ENCODE measurements at regions not wholly inside any gene's neighbourhood (a gene's known extent, or its start where the extent isn't known, plus 50 kb on each side); places are given as distances from the start of the nearest gene placed in this dataset.
A peak's percentile ranks its signal among the peaks of the same experiment; 100 is the strongest.

- DNase-seq (ENCODE audit: low spot score): no peak
These were observed 342.1 kb downstream of the NR2F2 start for GRCh38 chr15:96672629-96673028.

DNA sequence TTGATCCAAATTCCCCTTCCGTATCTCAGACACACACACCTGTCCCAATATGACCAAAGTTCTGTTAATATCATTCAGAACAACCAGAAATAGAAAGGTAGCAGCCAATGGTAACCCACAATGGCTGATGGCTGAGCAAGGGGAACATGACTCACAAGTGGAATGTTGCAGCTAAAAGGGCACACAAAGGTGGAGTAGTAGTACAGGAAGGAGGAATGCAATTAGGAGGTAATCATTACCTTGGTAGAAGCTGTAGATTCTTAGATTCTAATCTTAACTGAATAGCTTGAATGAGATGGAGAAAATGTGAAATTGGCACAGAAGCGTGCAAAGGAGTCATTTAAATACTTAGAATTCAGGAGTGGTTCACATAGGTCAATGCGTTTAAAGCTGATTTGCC, 347.9 kb downstream of the NR2F2 start:
- DNase-seq (ENCODE audit: low spot score): no peak

DNA sequence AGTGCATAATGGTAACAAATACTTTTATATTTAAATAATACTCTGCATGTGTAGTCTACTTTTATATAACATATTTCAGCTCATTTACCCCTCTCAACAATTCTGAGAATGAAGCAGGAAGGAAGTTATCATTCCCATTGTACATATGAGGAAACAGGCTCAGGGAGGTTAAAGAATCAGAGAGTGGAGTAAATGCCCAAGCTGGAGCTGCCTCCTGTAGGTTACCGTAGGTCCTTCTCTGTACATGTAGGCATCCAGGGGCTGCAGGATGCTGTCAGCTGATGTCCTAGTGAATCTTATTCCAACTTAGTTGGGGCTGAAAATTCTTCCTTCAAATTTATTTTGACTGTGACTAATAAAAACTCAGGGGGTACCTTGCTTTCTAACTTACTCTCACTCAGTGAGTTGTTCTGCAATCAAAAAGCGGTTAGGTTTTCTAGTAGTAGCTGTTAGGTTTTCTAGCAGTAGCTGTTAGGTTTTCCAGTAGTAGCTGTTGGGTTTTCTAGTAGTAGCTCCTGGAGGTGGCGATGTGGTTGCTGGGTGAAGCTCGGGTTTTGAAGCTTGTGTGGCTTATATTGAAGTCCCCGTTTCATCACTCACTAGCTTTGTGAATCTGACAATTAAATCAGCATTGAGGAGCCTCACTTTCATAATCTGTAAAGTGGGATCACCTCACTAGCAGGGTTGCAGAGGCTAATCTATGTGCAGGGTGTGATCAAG, 357.0 kb downstream of the NR2F2 start:
- no peak for DNase-seq (ENCODE audit: low spot score)

- DNase-seq (ENCODE audit: low spot score): no peak
These were observed 360.2 kb downstream of the NR2F2 start for GRCh38 chr15:96690733-96691132.

- no peak for DNase-seq (ENCODE audit: low spot score)
These were observed 362.3 kb downstream of the NR2F2 start for GRCh38 chr15:96692826-96693225.

DNA sequence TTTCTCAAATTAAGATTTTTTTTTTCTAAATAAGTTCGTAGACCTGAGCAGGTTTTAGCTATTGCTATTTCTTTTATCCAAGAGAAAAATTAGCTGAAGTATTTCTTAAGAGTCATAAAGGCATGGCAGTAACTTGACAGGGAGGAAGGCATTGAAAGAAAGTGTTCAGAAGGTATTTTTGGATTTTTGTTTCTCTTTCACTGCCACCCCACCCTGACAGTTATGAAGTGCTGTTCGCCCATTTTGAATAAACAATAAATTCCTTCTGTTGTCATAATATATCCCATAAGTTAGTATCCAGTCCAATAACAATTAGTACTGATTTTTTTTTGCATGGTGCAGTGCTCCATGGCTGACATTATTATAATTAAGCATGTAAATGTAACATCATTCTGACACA, 363.0 kb downstream of the NR2F2 start:
- DNase-seq (ENCODE audit: low spot score): no peak

DNA sequence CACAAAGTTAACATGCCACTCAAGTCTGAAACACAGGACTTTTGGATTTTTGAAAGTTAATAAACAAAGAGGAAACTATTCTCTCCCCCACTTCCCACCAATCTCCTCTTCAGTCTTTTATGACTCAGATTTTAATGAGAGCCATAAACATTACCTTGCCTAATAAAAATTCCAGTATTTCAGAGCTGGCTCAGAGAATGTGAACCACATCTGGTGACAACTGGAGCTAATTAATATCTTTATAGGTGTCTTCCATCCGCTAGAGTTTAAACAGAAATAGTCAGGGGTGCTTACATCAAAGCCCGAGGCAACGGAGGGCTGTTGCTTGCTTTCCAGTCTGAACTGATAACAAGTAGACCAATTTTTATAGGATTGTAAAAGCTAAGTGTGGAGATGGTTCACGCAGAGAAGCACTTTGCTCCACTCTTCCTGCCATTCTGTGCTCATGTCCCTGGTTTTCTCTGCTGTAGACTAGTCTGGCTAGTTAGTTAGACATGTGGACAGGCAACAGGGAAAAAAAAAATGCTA, 363.6 kb downstream of the NR2F2 start:
- DNase-seq (ENCODE audit: low spot score): peak; percentile 89

DNA sequence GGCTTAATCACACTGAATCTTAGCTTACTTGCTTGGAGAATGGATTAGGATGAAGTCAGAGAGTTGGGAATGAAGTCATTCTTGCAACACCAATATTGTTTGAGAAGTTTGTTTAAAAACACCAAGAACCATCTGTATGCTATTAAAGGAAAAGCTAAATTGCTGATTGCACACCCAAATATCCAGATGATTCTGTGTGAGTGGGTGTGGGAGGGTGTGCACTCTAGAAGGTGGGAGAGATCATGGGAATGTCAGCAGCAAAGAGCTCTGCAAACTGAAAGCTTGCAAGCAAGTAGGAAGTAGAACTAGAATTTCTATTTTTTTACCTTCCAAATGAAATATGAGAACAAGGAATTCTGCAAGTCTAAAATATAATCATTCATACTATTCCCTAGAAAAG, 364.9 kb downstream of the NR2F2 start:
- no peak for DNase-seq (ENCODE audit: low spot score)

DNA sequence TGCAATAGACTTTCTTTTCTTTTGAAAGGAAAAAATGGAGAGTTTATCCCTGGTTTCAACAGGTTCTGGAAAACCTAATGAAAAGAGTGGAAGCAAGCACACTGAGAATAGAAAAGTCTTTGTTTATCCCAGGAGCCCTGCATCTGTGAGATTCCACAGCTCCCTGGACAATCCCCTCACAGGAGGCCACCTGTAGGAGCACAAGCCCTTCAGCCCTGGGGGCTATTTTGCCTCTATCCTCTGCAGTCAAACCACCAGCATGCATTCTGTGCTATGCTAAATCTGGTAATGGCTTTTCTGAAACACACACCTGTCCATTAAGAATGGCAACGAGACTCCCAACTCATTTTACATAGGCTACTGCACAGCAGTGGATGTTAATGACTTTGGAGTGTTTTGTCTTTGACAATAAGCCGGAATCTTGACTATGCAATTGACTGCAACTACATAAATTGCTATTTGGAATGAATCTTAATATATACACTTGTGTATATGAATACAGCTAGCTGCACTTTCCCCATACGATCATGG, 369.4 kb downstream of the NR2F2 start:
- DNase-seq (ENCODE audit: low spot score): no peak

DNA sequence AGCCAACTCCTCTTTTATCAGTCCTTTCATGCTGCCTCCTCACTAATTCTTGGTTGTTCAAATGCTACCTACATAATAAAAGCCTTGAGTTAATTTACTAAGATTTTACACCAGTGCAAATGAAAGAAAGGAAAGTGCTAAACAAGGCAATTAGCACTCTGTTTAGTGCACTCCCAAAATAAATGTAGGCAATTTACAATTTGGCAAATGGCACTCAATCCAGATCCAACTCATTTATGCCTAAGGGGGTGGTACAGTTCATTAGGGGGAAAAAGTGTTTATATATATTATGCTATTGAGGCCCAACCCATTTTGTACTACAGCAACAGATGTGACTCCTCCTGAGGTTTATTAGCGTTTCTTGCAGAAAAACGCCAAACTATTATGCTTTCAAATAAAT, 370.1 kb downstream of the NR2F2 start:
- no peak for DNase-seq (ENCODE audit: low spot score)

DNA sequence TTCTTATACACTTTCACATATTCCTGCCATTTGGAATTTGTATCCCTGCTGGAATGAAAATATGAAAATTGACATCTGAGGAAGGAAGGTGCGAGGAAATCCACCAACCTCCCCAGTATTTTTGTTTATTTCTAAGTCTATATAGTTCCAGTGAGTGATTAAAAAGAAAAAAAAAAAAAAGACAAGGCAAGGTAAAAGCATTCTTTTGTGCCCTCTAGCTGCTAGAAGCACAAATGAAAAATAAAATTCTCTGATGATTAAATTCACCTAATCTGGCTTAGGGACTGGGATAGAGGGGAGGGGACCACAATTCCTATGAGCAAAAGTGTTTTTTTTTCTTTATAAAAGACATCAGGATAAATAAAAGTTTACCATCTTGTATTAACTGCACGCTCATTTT, 370.9 kb downstream of the NR2F2 start:
- DNase-seq (ENCODE audit: low spot score): no peak

- DNase-seq (ENCODE audit: low spot score): no peak
These were observed 371.4 kb downstream of the NR2F2 start for GRCh38 chr15:96701877-96702276.

- no peak for DNase-seq (ENCODE audit: low spot score)
These were observed 372.1 kb downstream of the NR2F2 start for GRCh38 chr15:96702589-96702988.

DNA sequence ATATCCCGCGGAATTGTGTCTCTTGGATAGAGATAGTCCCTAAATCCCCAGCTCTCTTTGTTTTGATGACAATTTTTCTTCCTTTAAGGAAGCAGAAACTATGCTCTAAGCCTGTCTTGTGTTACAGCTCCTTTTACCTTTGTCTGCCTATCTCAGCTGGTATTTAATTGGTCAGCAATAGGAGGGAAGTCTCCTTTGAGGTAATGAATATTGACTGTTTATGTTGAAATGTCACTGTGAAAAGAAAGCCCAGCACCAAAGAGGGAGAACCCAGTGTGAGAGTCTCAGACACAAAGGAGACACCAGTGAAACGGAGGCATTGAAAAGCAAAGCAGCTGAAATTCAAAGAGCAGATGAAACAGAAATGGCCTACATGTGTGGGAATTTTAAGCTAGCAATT, 372.6 kb downstream of the NR2F2 start:
- no peak for DNase-seq (ENCODE audit: low spot score)

DNA sequence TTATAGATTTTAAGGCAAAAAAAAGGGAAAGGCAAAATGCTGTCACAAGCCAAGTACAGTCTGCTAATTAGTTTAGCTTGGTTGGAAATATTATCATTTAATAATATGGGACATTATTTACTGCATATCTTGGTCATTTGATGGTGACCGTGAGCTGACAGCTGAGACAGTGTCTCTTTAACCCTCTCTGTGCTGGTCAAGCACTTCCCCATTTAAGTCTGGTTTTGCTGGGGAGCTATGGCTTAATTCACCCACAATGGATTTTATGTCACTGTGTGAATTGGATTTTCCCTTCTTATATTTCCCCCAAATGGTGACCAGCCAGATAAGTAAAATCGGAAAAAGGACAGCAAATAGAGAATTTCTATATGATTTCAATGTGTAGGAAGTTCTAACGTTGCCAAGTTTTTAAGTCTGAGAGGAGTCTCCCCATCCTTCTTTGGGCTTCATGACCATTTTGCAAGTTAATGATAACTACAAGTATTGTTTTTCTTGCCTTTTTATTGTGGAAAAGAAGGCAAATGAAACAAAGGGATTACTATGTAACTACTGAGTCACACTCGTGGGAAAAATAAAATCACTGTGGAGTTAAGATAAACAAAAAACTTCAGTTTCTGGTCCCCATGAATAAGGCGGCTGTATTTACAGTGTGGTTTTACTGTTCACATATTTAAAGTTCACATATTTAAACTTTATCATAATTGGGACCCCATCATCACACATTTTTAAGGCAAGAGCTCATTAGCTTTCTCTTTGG, 373.5 kb downstream of the NR2F2 start:
- no peak for DNase-seq (ENCODE audit: low spot score)

DNA sequence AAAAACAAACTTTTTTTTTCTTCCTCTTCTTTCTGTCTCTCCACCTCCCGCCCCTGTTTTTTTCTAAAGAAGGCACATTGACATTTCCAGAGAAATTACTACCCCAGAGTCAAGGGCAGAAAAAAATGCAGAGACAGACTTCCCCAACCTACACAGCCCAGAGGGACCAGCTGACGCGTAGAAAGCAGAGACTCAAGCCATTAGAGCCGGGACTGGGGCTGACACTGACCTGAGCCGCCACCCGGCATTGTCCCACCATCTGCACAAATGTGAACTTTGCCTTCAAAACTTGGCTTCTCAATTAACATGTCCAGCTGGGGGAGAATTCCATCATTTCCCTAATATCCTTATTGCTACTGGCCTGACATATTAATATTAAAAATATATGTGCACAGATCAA, 385.6 kb downstream of the NR2F2 start:
- no peak for DNase-seq (ENCODE audit: low spot score)

DNA sequence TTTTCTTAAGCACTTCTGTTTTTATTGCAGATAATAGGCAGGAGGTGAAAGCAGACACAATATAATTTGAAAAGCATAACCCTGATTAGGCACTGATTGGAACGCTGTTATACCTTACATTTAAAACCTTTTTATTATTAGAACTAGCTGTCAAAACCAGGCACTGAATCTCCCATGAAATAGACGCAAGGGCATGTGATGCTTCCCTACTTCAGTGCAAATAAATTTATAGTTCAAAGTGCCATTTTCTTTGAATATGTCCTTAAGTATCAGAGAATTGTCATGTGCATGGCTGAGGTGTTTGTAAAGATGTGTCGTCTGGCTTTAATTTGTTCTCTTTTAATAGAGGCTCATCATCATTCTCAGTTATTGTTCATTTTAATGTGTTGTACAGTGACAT, 386.0 kb downstream of the NR2F2 start:
- DNase-seq (ENCODE audit: low spot score): no peak

DNA sequence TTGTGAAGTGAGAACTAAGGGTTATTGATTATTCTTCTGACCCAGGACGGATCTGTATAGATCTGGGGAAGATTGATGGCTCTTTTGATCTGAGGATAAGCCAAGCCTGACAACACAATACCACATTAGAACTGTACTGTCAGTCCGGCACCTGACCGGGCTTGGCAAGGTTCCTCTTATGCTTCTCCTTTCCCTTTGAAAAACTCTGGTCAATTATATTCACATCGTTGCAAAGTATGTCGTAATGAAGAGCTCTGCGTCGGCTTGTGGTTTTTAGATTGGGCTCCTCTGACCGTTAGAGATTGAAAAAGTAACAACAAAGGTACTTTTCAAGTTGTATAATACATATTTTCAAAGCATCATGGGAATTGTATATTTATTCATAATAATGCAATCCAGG, 389.8 kb downstream of the NR2F2 start:
- DNase-seq (ENCODE audit: low spot score): no peak

- no peak for DNase-seq (ENCODE audit: low spot score)
These were observed 390.2 kb downstream of the NR2F2 start for GRCh38 chr15:96720656-96721055.

- DNase-seq (ENCODE audit: low spot score): no peak
These were observed 398.1 kb downstream of the NR2F2 start for GRCh38 chr15:96728591-96728990.

DNA sequence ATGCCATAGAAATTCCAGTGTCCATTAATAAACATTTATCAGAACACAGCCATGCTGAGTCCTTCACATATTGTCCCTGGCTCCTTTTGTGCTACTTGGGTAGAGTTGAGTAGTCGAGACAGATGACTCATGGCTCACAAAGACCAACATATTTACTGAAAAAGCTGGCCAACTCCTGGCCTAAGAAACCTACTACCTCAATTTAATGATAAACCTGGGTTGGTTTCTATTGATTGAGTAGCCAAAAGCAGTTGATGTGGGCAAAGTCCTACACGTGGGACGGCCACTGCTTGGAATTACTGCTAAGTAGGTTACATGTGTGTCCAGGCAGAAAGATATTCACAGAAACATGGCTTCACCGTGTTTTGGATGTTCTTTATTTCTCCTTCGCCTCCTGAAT, 402.2 kb downstream of the NR2F2 start:
- DNase-seq (ENCODE audit: low spot score): no peak

- no peak for DNase-seq (ENCODE audit: low spot score)
These were observed 403.2 kb downstream of the NR2F2 start for GRCh38 chr15:96733721-96734120.

GRCh38 chr15:96735632-96736240, 405.2 kb downstream of the NR2F2 start:
- no peak for DNase-seq (ENCODE audit: low spot score)
